Fibroblast of villous mesenchyme (primary cell): ENCODE measurements at regions not wholly inside any gene's neighbourhood (a gene's known extent, or its start where the extent isn't known, plus 50 kb on each side); places are given as distances from the start of the nearest gene placed in this dataset.

Experiments used
- DNase-seq: peaks from one replicate; pipeline ENCODE4 v3.0.0-alpha.2; 2010; ENCODE audit warnings: low read depth
- H3K4me3 ChIP-seq: 2 replicates; pipeline ENCODE4 v1.5.1; 2011; ENCODE audit warnings: low read depth, mild to moderate bottlenecking, low read length
- TF ChIP-seq, protein P1 (sequence below): IDR thresholded peaks from 2 replicates; pipeline ENCODE4 v1.5.1; 2012; ENCODE audit warnings: low read depth, mild to moderate bottlenecking, low read length; ENCODE audit not compliant: insufficient read depth

DNA sequence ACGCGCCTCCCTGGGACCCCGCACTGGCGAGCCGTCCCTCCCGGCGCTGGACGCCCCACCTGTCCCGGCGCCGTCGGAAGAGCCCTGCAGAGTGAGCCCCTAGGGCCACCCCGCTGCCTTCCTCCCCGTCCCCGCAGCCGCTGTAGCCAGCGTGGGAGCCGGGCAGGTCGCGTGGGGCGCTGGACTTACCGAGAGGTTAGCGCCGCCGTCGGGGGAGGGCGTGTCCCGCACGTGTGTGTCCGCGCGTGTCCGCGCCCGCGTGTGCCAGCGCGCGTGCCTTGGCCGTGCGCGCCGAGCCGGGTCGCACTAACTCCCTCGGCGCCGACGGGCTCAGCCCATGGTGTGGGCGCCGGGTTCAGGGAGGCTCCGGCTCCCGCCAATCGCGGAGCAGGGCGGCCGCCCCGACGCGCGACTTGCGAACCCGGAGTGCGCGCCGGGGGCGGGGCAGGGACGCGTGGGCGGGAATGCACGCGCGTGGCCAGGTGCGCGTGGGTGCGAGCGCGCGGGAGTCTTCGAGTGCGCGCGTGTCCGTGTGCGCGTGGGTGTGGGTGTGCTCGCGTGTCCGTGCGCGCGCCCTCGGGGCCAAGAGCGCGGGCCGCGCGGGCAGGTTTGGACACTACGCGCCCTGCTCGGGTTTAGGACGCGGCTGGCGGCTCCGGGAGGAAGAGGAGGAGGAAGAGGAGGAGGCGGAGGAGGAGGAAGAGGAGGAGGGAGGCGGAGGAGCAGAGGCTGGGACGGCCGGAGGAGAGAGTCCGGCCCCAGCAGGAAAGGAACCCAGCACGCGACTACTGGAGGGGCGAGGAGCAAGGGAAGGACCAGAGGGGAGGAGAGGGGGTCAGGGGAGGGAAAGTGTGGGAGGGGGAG is 145.2 kb upstream of the ETS2 start:
- DNase-seq: no peak

DNA sequence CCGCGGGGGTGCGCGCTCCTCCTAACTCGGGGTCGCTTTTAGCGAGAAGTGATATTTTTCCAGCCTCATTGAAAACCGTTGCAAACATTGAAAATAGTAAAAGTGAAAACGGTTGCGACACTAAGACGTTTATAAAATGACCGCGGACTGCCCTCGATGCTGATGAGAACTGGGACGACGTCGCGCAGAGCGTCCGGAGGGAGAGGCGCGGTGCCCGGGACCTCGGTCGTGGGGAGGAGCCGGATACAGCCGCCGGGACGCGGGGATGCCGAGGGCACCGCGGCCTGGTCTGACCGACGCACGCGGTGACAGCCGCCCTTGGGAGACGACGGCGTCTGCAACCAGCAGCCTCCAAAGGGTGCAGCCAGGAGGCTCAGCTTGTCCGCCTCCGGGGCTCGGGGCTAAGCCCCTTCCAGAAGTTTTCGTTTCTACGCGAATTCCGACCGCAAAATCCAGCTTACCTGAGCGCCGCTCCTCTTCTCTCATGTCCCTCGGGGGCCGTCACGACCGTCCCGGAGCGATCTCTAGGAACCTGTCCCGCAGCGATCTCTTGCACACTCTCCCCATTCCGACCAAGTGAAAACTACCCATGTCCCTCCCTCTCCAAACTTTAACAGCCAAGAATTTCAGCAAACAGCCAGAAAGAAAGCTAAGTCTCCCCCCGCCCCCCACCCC is 144.4 kb upstream of the ETS2 start:
- TF ChIP-seq, protein P1, sequence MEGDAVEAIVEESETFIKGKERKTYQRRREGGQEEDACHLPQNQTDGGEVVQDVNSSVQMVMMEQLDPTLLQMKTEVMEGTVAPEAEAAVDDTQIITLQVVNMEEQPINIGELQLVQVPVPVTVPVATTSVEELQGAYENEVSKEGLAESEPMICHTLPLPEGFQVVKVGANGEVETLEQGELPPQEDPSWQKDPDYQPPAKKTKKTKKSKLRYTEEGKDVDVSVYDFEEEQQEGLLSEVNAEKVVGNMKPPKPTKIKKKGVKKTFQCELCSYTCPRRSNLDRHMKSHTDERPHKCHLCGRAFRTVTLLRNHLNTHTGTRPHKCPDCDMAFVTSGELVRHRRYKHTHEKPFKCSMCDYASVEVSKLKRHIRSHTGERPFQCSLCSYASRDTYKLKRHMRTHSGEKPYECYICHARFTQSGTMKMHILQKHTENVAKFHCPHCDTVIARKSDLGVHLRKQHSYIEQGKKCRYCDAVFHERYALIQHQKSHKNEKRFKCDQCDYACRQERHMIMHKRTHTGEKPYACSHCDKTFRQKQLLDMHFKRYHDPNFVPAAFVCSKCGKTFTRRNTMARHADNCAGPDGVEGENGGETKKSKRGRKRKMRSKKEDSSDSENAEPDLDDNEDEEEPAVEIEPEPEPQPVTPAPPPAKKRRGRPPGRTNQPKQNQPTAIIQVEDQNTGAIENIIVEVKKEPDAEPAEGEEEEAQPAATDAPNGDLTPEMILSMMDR: no peak
- H3K4me3 ChIP-seq: peak overlapping the region; percentile 55
- DNase-seq: peak; percentile 28

More for the DNA sequence above, 145.2 kb upstream of the ETS2 start:
- H3K4me3 ChIP-seq: peak overlapping the region; percentile 55
- TF ChIP-seq, protein P1: no peak

DNA sequence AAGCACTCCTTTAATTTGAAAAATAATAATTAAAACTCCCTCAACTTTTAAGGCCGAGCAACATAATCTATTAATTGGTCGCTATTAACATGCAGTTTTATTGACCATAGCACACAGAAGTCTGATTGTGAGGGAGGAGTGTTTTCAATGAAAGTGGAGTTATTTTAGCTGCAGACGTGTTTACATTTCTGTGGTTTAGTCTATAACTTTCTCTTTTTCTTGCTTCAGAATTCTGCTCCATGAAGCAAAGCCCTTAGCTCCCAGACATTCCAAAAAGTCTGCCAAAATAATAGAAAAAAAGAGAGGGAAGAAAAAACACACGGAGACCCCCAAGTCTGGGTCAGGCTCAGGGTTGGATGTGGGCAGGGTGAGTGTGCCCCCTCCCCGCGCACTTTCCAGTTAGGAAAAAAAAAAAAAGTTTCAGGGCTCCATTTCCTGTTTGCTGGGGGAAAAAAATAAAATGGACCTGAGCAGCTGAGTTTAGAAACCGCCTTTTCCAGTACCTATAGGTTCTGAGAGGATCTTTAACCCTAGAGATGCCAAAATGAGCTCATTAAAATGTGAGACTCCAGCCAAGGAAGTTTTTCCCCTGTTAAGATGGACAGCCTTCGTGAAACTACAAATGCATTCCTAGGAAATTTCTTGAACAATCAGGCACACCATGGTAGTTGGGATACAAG is 143.7 kb upstream of the ETS2 start:
- peak; percentile 81 for DNase-seq
- TF ChIP-seq, protein P1: no peak
- peak overlapping the region; percentile 55 for H3K4me3 ChIP-seq

DNA sequence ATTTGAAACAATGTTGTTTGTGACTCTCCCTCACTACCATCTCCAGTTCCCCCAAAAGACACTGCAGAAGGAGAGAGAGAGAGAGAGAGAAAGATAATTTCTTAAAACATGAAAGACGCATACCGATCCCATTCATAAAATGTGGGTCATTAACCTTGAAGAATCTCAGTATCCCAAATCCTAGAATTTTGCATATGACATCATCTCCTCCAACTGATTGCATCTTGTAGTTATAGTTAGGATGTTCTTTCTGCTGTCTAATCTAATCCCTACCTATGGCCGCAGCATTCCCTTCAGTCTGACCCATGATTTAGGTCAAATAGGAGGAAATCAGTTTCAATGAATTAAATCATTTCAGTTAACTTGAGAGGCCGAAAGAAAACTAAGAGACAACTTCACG is 142.4 kb upstream of the ETS2 start:
- no peak overlapping the region for H3K4me3 ChIP-seq
- TF ChIP-seq, protein P1: no peak
- DNase-seq: no peak

DNA sequence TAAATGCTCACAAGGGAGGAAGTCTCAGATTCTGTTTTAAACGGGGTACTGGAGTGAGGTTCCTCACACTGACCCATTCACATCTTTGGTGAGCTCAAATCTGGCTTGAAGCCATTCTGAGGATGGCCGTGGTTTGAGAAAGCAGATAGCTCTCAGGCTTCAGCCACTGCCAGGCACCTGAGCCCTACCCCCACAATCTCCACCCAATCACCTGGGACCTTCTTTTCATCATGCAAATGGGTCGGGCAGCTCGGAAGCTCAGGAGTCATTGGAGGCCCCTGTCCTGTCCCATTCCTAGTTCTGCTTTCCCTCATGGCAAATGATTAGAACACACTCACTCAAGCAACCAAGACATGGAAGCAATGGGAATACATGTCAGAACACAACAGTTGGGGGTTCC is 141.4 kb upstream of the ETS2 start:
- no peak for DNase-seq
- H3K4me3 ChIP-seq: no peak overlapping the region
- TF ChIP-seq, protein P1: no peak

DNA sequence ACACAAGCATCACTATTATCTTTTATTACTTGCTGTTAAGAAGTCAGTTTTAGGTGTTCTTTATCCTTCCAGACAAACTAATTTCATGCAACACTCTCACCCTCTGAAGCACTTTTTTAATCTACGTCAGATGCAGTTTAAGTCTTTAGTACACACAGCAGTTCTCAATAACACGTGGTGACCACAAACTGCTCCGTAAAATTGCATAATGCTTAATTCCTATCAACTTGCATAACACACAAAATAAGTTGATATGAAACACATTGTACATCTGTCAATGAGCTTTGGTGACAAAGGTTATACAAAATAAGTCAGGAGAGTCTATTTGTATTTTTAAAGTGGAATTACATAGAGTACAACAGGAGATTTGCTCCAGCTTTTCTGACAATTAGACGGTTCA is 140.9 kb upstream of the ETS2 start:
- no peak overlapping the region for H3K4me3 ChIP-seq
- TF ChIP-seq, protein P1: no peak
- peak; percentile 73 for DNase-seq
